Astrocyte of the spinal cord (primary cell): ENCODE measurements at regions not wholly inside any gene's neighbourhood (a gene's known extent, or its start where the extent isn't known, plus 50 kb on each side); places are given as distances from the start of the nearest gene placed in this dataset.

Experiments
- DNase-seq: peaks from one replicate; pipeline ENCODE4 v3.0.0; 2011; ENCODE audit warnings: low read depth, low spot score
- H3K4me3 ChIP-seq: 2 replicates; pipeline ENCODE4 v1.5.1; 2011; ENCODE audit warnings: low read depth, mild to moderate bottlenecking, low read length, moderate library complexity
- in situ Hi-C: cut with HindIII; loops from 2 replicates; pipeline ENCODE4 v1.10.0; 2017; ENCODE audit warnings: low sequenced_read_pairs
- TF ChIP-seq, protein P1 (sequence below): IDR thresholded peaks from 2 replicates; pipeline ENCODE4 v1.5.1; 2012; ENCODE audit warnings: low read depth, mild to moderate bottlenecking, low read length, inconsistent platforms

DNA sequence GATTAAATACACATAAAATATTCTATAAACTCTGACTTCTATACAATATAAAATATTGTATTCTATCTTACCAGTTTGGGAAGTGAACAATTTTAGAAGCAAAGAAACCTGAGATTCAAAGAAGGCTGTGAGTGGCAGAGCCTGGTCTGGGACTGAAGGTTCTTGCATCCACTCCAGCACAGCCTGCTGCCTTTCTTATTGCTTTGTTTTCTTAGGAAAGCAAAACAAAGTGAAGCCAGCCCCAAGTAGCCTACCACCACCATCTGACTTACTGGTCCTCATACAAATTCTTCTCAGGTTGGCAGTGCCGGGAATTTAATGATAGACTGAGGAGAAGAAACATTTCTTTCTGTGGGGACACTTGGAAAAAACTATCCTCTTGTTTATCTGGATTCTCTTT lies 129.7 kb upstream of the SMAD1 start:
- in situ Hi-C loops, result no loop called here
- TF ChIP-seq, protein P1, sequence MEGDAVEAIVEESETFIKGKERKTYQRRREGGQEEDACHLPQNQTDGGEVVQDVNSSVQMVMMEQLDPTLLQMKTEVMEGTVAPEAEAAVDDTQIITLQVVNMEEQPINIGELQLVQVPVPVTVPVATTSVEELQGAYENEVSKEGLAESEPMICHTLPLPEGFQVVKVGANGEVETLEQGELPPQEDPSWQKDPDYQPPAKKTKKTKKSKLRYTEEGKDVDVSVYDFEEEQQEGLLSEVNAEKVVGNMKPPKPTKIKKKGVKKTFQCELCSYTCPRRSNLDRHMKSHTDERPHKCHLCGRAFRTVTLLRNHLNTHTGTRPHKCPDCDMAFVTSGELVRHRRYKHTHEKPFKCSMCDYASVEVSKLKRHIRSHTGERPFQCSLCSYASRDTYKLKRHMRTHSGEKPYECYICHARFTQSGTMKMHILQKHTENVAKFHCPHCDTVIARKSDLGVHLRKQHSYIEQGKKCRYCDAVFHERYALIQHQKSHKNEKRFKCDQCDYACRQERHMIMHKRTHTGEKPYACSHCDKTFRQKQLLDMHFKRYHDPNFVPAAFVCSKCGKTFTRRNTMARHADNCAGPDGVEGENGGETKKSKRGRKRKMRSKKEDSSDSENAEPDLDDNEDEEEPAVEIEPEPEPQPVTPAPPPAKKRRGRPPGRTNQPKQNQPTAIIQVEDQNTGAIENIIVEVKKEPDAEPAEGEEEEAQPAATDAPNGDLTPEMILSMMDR, result no peak
- DNase-seq, result no peak
- H3K4me3 ChIP-seq, result no peak overlapping the region

DNA sequence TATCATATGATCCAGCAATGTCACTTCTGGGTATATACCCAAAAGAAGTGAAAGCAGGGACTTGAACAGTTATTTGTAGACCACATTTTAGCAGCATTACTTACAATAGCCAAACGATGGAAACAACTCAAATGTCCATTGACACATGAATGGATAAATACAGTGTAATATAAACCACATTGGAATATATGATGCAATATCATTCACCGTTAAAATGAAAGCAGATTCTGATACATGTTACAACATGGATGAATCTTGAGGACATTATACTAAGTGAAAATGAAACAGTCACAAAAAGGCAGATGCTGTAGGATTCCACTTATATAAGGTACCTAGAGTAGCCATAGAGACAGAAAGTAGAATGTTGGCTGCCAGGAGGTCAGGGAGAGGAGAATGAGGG lies 130.5 kb upstream of the SMAD1 start:
- in situ Hi-C loops, result no loop called here
- TF ChIP-seq, protein P1, result no peak
- no peak for DNase-seq
- no peak overlapping the region for H3K4me3 ChIP-seq

DNA sequence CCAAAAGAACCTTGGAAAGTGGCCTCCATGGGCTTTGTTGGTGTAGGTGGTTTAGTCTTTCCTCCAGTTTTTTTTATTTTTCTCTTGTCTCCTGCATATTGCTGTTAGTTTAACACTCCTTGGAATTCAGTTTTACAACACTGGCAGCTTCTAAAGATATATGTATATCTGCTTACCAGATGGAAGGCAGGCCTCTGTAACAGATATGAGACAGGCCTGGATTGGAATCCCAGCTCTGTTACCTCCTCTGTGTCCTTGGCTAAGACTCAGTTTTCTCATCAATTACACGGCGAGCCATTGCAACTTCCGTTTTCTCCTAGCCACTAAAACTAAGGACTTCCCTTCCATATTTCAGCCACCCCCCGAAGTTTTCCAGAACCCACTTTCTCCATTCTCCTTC lies 133.4 kb upstream of the SMAD1 start:
- H3K4me3 ChIP-seq, result no peak overlapping the region
- TF ChIP-seq, protein P1, result no peak
- DNase-seq, result no peak
- in situ Hi-C loops, result no loop called here

DNA sequence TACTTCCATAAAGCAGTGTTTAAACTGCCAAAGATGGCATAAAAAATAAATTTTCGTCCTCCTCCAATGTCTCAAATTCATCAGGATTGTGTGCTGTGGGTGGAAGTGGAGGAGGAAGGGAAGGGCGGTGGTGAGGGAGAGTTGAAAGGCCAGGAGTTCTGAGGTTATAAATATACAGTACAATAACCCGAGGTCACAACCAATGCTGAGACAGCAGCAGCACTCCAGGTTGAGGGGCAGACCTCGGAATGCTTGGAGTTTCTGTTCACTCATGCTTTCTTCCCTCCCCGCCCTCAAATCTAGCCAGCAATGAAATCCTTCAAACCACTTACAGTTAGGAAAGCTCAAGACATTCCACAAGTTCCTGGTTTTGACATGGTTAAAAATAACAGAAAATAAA lies 134.0 kb upstream of the SMAD1 start:
- no peak overlapping the region for H3K4me3 ChIP-seq
- in situ Hi-C loops, result no loop called here
- TF ChIP-seq, protein P1, result no peak
- peak; percentile 84 for DNase-seq

DNA sequence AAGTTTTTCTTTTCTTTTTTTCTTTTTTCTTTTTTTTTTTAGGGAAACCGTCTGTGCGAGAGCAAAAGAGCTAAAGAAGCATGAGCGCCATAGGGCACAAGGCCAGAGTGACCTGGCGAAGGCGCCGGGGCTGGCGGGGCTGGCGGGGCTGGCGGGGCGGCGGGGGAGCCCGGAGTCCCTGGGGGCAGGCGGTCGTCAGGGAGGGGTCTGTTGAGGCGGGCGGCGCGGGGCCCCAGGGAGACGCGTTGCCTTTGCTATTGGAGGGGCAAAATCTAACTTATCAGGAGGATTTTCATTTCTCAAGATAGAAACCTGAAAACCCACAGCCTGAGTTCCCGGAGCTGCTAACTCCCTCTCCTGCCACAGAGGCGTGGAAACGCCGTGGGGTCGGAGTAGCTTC lies 135.6 kb upstream of the SMAD1 start:
- in situ Hi-C loops, result no loop called here
- no peak for DNase-seq
- H3K4me3 ChIP-seq, result no peak overlapping the region
- TF ChIP-seq, protein P1, result no peak

DNA sequence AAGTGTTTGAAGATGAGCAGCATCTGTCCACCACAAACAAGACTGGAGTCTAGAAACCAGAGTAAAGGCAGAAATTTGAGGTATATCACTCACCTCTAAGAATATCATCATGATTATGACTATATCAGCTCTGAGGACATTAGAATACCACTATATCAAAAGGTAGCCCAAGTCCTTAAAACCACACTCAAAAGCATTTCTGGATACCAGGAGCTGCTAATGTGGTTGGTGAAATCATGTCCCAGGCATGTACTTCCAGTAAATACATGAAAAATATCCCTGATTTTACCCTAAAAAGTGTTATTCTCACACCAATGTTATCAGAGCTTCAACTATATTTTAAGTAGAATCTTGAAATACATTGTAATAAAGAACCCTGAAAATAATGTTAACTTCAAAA lies 136.3 kb upstream of the SMAD1 start:
- TF ChIP-seq, protein P1, result no peak
- peak; percentile 51 for DNase-seq
- in situ Hi-C loops, result no loop called here

DNA sequence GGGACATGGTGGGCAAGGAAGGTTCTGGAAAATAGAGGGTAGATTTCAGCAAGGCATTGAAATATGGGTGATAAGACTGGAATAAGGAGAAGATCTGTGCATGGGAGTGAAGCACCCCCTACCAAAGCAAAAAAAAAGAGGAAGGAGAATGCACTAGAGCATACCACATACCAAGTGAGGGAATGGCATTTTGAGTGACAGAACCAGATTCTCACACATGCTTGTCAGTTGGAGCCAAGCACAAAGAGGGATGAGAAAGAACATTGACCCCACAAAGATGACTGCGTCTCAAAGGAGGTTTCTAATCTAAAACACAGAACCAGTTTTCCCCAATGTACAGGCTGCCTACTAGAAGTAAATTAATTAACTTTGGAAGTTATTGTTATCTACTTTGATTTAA lies 140.3 kb upstream of the SMAD1 start:
- TF ChIP-seq, protein P1, result no peak
- in situ Hi-C loops, result no loop called here
- DNase-seq, result no peak
- no peak overlapping the region for H3K4me3 ChIP-seq

More for the DNA sequence above, 136.3 kb upstream of the SMAD1 start:
- H3K4me3 ChIP-seq, result no peak overlapping the region
